Astrocyte (in vitro differentiated cells and primary cell): ENCODE measurements at regions not wholly inside any gene's neighbourhood (a gene's known extent, or its start where the extent isn't known, plus 50 kb on each side); places are given as distances from the start of the nearest gene placed in this dataset.
A peak's percentile ranks its signal among the peaks of the same experiment; 100 is the strongest.

Source experiments
- DNase-seq: peaks from one replicate; pipeline ENCODE4 v3.0.0-alpha.2; 2010; ENCODE audit warnings: low read depth
- FAIRE-seq: peaks from 2 replicates; lab custom pipeline; 2011; peaks lifted over from hg19 to GRCh38; lab: Jason Lieb, UNC
- H2AFZ ChIP-seq: 2 replicates; pipeline ENCODE4 v1.6.0; 2012; ENCODE audit warnings: low read depth, low read length, inconsistent platforms
- H3K27ac ChIP-seq: 2 replicates; pipeline ENCODE4 v1.5.1; 2011; ENCODE audit warnings: low read depth, low read length, inconsistent platforms
- H3K27me3 ChIP-seq: 2 replicates; pipeline ENCODE4 v1.6.0; 2011; ENCODE audit warnings: low read length, inconsistent platforms; ENCODE audit not compliant: insufficient read depth
- H3K36me3 ChIP-seq: 2 replicates; pipeline ENCODE4 v1.5.1; 2011; ENCODE audit warnings: low read length, inconsistent platforms; ENCODE audit not compliant: insufficient read depth
- H3K4me1 ChIP-seq: 2 replicates; pipeline ENCODE4 v1.5.1; 2011; ENCODE audit warnings: low read length, inconsistent platforms; ENCODE audit not compliant: insufficient read depth
- H3K4me2 ChIP-seq: 2 replicates; pipeline ENCODE4 v1.6.0; 2012; ENCODE audit warnings: low read length, inconsistent platforms
- H3K4me3 ChIP-seq: 2 replicates; pipeline ENCODE4 v1.5.1; 2011; ENCODE audit warnings: low read depth, mild to moderate bottlenecking, low read length, inconsistent platforms; ENCODE audit not compliant: insufficient read depth
- H3K79me2 ChIP-seq: 2 replicates; pipeline ENCODE4 v1.6.0; 2012; ENCODE audit warnings: mild to moderate bottlenecking, low read length, inconsistent platforms; ENCODE audit not compliant: insufficient read depth
- H3K9ac ChIP-seq: 2 replicates; pipeline ENCODE4 v1.6.0; 2012; ENCODE audit warnings: mild to moderate bottlenecking, low read length, inconsistent platforms
- H3K9me3 ChIP-seq: 2 replicates; pipeline ENCODE4 v1.5.1; 2012; ENCODE audit warnings: low read depth, mild to moderate bottlenecking, low read length, inconsistent platforms; ENCODE audit not compliant: insufficient read depth
- H4K20me1 ChIP-seq: 2 replicates; pipeline ENCODE4 v1.6.0; 2012; ENCODE audit warnings: low read length, inconsistent platforms; ENCODE audit not compliant: insufficient read depth
- H3K27ac Mint-ChIP-seq: one replicate; pipeline ENCODE4 v1.8.0; 2021; ENCODE audit warnings: mild to moderate bottlenecking, mixed read lengths; ENCODE audit not compliant: unreplicated experiment
- H3K27me3 Mint-ChIP-seq: one replicate; pipeline ENCODE4 v1.8.0; 2021; ENCODE audit warnings: low read depth, mixed read lengths; ENCODE audit not compliant: unreplicated experiment
- H3K36me3 Mint-ChIP-seq: one replicate; pipeline ENCODE4 v1.8.0; 2021; ENCODE audit warnings: low read depth, mixed read lengths; ENCODE audit not compliant: unreplicated experiment
- H3K4me1 Mint-ChIP-seq: one replicate; pipeline ENCODE4 v1.8.0; 2021; ENCODE audit warnings: low read depth, mixed read lengths; ENCODE audit not compliant: unreplicated experiment
- H3K4me3 Mint-ChIP-seq: one replicate; pipeline ENCODE4 v1.8.0; 2021; ENCODE audit warnings: mild to moderate bottlenecking, moderate library complexity, mixed read lengths; ENCODE audit not compliant: unreplicated experiment
- H3K9me3 Mint-ChIP-seq: one replicate; pipeline ENCODE4 v1.8.0; 2021; ENCODE audit warnings: mild to moderate bottlenecking, mixed read lengths; ENCODE audit not compliant: unreplicated experiment
- EZH2 ChIP-seq: IDR thresholded peaks from 2 replicates; pipeline ENCODE4 v1.6.1; 2012; ENCODE audit warnings: mild to moderate bottlenecking, low read length, inconsistent platforms; ENCODE audit not compliant: insufficient read depth
- TF ChIP-seq, protein P1 (sequence below): IDR thresholded peaks from 2 replicates; pipeline ENCODE4 v1.5.1; 2011; ENCODE audit warnings: low read depth, mild to moderate bottlenecking, inconsistent platforms, low read length, moderate library complexity; ENCODE audit not compliant: insufficient read depth

DNA sequence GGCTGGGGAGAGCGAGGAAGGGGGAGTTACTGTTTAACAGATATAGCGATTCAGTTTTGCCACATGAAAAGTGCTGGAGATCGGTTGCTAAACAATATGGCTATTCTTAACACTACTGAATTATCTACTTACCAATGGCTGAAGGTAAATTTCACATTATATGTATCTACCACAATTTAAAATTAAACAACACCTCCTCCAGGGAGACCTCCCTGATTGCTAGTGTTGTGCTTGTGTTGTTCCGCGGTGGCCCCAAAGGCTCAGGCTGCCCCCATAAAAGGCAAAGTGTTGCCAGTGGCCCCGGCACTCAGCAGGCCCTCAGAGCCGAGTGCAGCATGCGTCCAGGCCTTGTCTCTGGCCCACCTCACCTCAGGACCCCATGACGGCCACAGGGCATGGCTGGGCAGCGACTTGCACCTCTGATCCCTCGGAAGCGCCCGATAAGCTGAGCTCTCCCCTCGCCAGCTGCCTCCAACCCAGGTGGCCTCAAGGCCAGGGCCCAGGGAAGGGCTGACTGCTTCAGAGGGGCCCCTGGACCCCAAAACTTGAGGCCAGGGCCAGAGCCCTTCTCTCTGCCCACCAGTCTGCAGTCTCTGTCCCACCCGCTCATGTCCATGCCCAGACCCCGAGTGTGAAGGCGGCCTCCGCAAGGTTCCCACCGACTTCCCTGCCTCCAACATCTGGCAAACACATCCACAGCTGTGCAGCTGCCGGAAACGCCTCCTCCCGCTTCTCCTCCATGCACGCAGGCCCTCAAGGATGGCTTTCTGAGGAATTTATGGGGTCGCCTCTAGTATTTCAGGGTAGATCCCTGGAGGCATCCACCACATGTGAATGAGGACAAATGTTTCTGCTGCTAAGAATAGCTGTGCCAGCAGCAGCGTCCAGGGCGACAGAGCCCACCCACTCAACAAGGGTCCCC lies 60.0 kb downstream of the NCOR2 start:
- DNase-seq = peak; percentile 47
- H3K4me2 ChIP-seq = peak overlapping the region; percentile 72
- H3K27me3 Mint-ChIP-seq = no peaks in the 10 kb centered on the region
- H3K36me3 Mint-ChIP-seq = peaks cover 10% of the 10 kb centered on the region
- TF ChIP-seq, protein P1, sequence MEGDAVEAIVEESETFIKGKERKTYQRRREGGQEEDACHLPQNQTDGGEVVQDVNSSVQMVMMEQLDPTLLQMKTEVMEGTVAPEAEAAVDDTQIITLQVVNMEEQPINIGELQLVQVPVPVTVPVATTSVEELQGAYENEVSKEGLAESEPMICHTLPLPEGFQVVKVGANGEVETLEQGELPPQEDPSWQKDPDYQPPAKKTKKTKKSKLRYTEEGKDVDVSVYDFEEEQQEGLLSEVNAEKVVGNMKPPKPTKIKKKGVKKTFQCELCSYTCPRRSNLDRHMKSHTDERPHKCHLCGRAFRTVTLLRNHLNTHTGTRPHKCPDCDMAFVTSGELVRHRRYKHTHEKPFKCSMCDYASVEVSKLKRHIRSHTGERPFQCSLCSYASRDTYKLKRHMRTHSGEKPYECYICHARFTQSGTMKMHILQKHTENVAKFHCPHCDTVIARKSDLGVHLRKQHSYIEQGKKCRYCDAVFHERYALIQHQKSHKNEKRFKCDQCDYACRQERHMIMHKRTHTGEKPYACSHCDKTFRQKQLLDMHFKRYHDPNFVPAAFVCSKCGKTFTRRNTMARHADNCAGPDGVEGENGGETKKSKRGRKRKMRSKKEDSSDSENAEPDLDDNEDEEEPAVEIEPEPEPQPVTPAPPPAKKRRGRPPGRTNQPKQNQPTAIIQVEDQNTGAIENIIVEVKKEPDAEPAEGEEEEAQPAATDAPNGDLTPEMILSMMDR = no peak
- no peak for TF ChIP-seq EZH2
- H2AFZ ChIP-seq = no peak overlapping the region
- H3K4me3 ChIP-seq = no peak overlapping the region
- no peaks in the 10 kb centered on the region for H3K27me3 ChIP-seq
- peaks cover 70% of the 10 kb centered on the region for H3K4me1 ChIP-seq
- H4K20me1 ChIP-seq = peaks cover 96% of the 10 kb centered on the region
- peaks cover 97% of the 10 kb centered on the region for H3K79me2 ChIP-seq
- no peaks in the 10 kb centered on the region for H3K9me3 Mint-ChIP-seq
- no peak overlapping the region for H3K27ac Mint-ChIP-seq
- H3K4me3 Mint-ChIP-seq = no peak overlapping the region
- H3K36me3 ChIP-seq = no peaks in the 10 kb centered on the region
- peak overlapping the region; percentile 64 for H3K9ac ChIP-seq
- no peak for FAIRE-seq
- no peaks in the 10 kb centered on the region for H3K9me3 ChIP-seq
- peak overlapping the region; percentile 62 for H3K27ac ChIP-seq
- peaks cover 65% of the 10 kb centered on the region for H3K4me1 Mint-ChIP-seq

DNA sequence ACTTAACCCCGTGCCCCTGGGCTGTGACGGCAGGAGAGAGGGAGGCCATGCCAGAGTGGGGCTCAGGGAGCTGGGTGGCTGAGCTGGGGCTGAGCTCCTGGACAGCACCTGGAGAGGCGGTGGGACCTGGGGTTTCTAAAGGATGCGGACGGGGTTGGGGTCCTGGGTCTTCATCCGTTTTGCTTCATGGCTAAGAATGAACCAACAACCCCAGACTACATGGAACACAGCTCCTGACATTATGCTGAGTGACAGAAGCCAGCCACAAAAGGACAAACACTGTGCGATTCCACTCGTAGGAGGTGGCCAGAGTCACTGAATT lies 60.6 kb downstream of the NCOR2 start:
- Mint-ChIP-seq H3K36me3 (peaks cover 14% of the 10 kb centered on the region), H3K27me3 (no peaks in the 10 kb centered on the region), H3K27ac (no peak overlapping the region), H3K4me3 (no peak overlapping the region), H3K9me3 (no peaks in the 10 kb centered on the region), H3K4me1 (peaks cover 65% of the 10 kb centered on the region)
- Histone ChIP-seq H3K4me1 (peaks cover 64% of the 10 kb centered on the region), H3K4me3 (no peak overlapping the region), H3K27me3 (no peaks in the 10 kb centered on the region), H3K9ac (peak overlapping the region; percentile 53), H3K27ac (peak overlapping the region; percentile 62), H3K4me2 (peak overlapping the region; percentile 54), H3K79me2 (peaks cover 97% of the 10 kb centered on the region), H2AFZ (no peak overlapping the region), H3K9me3 (no peaks in the 10 kb centered on the region), H4K20me1 (peaks cover 98% of the 10 kb centered on the region), H3K36me3 (no peaks in the 10 kb centered on the region)
- TF ChIP-seq EZH2 = no peak
- TF ChIP-seq, protein P1 = no peak
- DNase-seq = no peak
- no peak for FAIRE-seq
